C4-2B (cell line): ENCODE measurements at regions not wholly inside any gene's neighbourhood (a gene's known extent, or its start where the extent isn't known, plus 50 kb on each side); places are given as distances from the start of the nearest gene placed in this dataset.

Experiments used
- ZFX ChIP-seq: fragments of 450-650 bp; IDR thresholded peaks from 2 replicates; pipeline ENCODE4 v1.6.1; 2017
- TF ChIP-seq, protein P1 (sequence below): fragments of 450-650 bp; conservative IDR thresholded peaks from 2 replicates; pipeline ENCODE4 v1.5.1; 2017; ENCODE audit warnings: mild to moderate bottlenecking

DNA sequence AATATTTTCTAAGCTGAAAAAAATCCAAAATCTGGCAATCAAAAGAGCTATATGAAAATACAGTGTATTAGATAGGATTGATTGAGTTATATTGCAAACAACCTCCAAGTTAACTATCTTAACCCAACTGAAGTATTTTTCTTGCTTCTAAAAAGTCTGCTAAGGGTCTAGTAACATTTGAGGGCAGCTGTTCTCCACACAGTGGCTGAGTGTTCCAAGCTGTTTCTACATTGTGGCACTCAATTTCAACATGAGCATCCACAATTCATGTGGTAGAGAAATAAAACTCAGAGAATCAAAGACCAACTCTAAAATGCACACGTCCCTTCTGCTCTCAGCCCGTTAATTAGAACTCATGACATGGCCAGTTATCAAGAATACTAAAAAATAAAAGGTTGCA, 340.0 kb downstream of the C12orf50 start:
- TF ChIP-seq, protein P1, sequence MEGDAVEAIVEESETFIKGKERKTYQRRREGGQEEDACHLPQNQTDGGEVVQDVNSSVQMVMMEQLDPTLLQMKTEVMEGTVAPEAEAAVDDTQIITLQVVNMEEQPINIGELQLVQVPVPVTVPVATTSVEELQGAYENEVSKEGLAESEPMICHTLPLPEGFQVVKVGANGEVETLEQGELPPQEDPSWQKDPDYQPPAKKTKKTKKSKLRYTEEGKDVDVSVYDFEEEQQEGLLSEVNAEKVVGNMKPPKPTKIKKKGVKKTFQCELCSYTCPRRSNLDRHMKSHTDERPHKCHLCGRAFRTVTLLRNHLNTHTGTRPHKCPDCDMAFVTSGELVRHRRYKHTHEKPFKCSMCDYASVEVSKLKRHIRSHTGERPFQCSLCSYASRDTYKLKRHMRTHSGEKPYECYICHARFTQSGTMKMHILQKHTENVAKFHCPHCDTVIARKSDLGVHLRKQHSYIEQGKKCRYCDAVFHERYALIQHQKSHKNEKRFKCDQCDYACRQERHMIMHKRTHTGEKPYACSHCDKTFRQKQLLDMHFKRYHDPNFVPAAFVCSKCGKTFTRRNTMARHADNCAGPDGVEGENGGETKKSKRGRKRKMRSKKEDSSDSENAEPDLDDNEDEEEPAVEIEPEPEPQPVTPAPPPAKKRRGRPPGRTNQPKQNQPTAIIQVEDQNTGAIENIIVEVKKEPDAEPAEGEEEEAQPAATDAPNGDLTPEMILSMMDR = no peak
- TF ChIP-seq ZFX = no peak
